Endothelial cell (in vitro differentiated cells): ENCODE measurements at regions not wholly inside any gene's neighbourhood (a gene's known extent, or its start where the extent isn't known, plus 50 kb on each side); places are given as distances from the start of the nearest gene placed in this dataset.

Experiments used
- DNase-seq: peaks from one replicate; pipeline ENCODE4 v3.0.0; 2021; ENCODE audit warnings: low spot score
- H3K27ac Mint-ChIP-seq: one replicate; pipeline ENCODE4 v1.8.0; 2021; ENCODE audit warnings: mixed read lengths, inconsistent platforms; ENCODE audit not compliant: unreplicated experiment
- H3K27me3 Mint-ChIP-seq: one replicate; pipeline ENCODE4 v1.8.0; 2021; ENCODE audit warnings: mild to moderate bottlenecking, moderate library complexity, mixed read lengths, inconsistent platforms; ENCODE audit not compliant: unreplicated experiment
- H3K36me3 Mint-ChIP-seq: one replicate; pipeline ENCODE4 v1.8.0; 2021; ENCODE audit warnings: mild to moderate bottlenecking, low read depth, mixed read lengths, inconsistent platforms; ENCODE audit not compliant: unreplicated experiment
- H3K4me1 Mint-ChIP-seq: one replicate; pipeline ENCODE4 v1.8.0; 2021; ENCODE audit warnings: mild to moderate bottlenecking, mixed read lengths, inconsistent platforms; ENCODE audit not compliant: unreplicated experiment
- H3K4me3 Mint-ChIP-seq: one replicate; pipeline ENCODE4 v1.8.0; 2021; ENCODE audit warnings: mild to moderate bottlenecking, mixed read lengths, inconsistent platforms; ENCODE audit not compliant: unreplicated experiment
- H3K9me3 Mint-ChIP-seq: one replicate; pipeline ENCODE4 v1.8.0; 2021; ENCODE audit warnings: mixed read lengths, inconsistent platforms; ENCODE audit not compliant: unreplicated experiment
- CTCF ChIP-seq: fragments of 200-600 bp; sonication (generic); IDR thresholded peaks from one replicate; pipeline ENCODE4 v1.5.0; 2021; ENCODE audit warnings: antibody characterized with exemption; ENCODE audit not compliant: unreplicated experiment

- TF ChIP-seq CTCF = no peak
- Mint-ChIP-seq H3K9me3 (peaks cover 6% of the 10 kb centered on the region), H3K36me3 (no peaks in the 10 kb centered on the region), H3K4me3 (no peak overlapping the region), H3K27me3 (peaks cover 3% of the 10 kb centered on the region), H3K4me1 (peaks cover 11% of the 10 kb centered on the region), H3K27ac (no peak overlapping the region)
- no peak for DNase-seq
These were observed 180.7 kb upstream of the ANK3 start for GRCh38 chr10:60570272-60570865.

- Mint-ChIP-seq H3K9me3 (peaks cover 6% of the 10 kb centered on the region), H3K36me3 (no peaks in the 10 kb centered on the region), H3K4me3 (no peak overlapping the region), H3K27ac (no peak overlapping the region), H3K4me1 (peaks cover 11% of the 10 kb centered on the region), H3K27me3 (peaks cover 3% of the 10 kb centered on the region)
- no peak for DNase-seq
- no peak for TF ChIP-seq CTCF
These were observed 180.0 kb upstream of the ANK3 start for GRCh38 chr10:60569681-60570080.

GRCh38 chr10:60566096-60566495 lies 176.4 kb upstream of the ANK3 start:
- no peak for DNase-seq
- Mint-ChIP-seq H3K27ac (no peak overlapping the region), H3K36me3 (no peaks in the 10 kb centered on the region), H3K27me3 (no peaks in the 10 kb centered on the region), H3K4me3 (no peak overlapping the region), H3K9me3 (peaks cover 6% of the 10 kb centered on the region), H3K4me1 (no peaks in the 10 kb centered on the region)
- TF ChIP-seq CTCF = no peak

GRCh38 chr10:60565492-60565891 lies 175.8 kb upstream of the ANK3 start:
- Mint-ChIP-seq H3K36me3 (no peaks in the 10 kb centered on the region), H3K9me3 (peaks cover 6% of the 10 kb centered on the region), H3K4me3 (no peak overlapping the region), H3K27ac (no peak overlapping the region), H3K27me3 (no peaks in the 10 kb centered on the region), H3K4me1 (no peaks in the 10 kb centered on the region)
- no peak for DNase-seq
- TF ChIP-seq CTCF = no peak

- peaks cover 6% of the 10 kb centered on the region for H3K9me3 Mint-ChIP-seq
- H3K27ac Mint-ChIP-seq = no peak overlapping the region
- no peaks in the 10 kb centered on the region for H3K27me3 Mint-ChIP-seq
- H3K4me1 Mint-ChIP-seq = no peaks in the 10 kb centered on the region
- no peak overlapping the region for H3K4me3 Mint-ChIP-seq
- no peak for TF ChIP-seq CTCF
- no peak for DNase-seq
- no peaks in the 10 kb centered on the region for H3K36me3 Mint-ChIP-seq
These were observed 174.8 kb upstream of the ANK3 start for GRCh38 chr10:60564475-60564874.
